Putamen (tissue), 1 donor: ENCODE measurements at regions not wholly inside any gene's neighbourhood (a gene's known extent, or its start where the extent isn't known, plus 50 kb on each side); places are given as distances from the start of the nearest gene placed in this dataset.
"Not testable (repeated sequence)": the region's sequence is repeated elsewhere in the genome, so short reads cannot be mapped to it uniquely, and the experiment has no call there.

Source experiments
- DNase-seq: peaks from one replicate; pipeline ENCODE4 v3.0.0-alpha.2; 2016; ENCODE audit warnings: low spot score

DNA sequence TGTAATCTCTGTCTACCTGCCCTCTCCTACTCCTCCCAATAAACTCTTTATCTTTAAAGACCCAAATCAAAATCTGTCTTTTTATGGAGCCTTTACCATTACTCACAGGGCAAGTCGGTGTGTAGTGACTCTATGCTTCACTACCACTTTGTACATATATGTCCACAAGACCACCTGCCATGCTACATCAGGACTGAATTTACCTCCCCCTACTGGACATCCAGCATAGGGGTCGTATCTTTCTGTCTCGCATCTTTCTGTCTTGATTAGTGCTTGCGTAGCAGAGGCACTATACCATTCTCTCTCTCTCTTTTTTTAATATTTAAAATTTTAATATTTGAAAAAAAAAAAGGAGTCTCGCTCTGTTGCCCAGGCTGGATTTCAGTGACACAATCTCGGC lies 587.5 kb downstream of the SOX5 start:
- no peak for DNase-seq

DNA sequence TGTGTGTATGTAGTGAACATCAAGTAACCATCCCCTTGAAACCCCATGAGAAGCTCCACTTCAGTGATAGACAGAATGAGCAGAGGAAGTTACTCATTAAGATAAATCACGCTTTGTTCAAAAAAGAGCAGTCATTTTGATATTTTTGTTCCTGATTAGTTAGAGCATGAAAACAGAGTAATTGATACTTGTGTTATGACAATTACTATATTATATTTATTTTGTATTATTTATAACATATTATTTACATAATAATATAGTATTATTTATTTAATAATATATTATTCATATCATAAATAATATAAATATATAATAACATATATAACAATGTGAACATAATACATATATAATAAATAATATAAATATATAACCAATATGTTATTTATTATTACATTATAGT lies 580.9 kb downstream of the SOX5 start:
- no peak for DNase-seq

DNA sequence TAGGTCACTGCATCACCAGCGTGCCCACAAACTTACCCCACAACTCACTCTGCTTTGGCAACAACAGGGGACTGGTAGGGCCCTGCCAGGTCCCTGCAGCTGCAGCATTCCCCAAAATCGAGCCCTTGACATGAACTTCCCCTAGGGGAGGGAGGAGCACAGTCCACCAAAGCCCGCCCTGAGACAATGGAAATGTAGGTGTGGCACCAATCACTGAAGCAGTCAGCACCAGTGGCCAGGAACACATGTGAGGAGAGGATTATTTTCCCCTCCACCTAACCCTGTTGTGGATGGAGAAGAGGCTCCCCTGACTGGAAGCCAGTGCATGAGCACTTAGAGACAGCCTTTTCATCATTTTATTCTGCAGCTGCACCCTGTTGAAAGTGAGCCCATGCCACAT lies 573.8 kb downstream of the SOX5 start:
- no peak for DNase-seq

DNA sequence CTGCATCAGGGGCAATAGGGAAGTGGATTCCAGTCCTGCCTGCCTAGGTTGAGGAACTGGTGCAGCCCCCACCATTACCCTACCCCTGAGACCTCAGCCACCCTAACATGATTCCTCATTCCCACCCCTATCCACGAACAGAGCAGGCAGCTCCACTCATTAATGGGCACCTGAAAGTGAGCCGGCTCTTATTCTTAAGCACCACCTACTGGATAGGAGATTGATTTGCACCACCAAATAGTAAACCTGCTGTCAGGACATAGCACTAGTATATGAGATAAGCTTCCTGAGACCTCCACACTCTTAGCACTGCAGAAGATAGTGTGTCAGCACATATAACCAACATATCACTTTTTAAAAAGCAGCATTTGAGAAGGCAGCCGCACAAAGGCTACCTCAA lies 573.2 kb downstream of the SOX5 start:
- DNase-seq = no peak

DNA sequence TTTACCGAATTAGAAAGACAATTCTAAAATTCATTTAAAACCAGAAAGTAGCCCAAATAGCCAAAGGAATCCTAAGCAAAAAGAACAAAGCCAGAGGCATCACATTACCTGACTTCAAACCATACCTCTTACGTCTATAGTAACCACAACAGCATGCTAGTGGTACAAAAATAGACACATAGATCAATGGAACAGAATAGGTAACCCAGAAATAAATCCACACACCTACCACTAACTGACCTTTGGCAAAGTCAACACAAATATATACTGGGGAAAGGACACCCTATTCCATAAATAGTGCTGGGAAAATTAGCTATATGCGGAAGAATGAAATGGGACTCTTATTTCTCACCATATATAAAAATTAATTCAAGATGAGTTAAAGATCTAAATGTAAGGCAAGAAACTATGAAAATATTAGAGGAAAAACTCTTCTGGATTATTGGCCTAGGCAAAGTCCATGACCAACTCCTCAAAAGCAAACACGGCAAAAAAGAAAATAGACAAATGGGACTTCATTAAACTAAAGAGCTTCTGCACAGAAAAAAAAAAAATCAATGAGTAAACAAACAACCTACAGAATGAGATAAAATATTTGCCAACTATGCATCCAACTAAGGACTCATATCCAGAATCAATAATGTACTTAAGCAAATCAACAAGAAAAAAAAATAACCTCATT lies 568.9 kb downstream of the SOX5 start:
- DNase-seq = no peak

DNA sequence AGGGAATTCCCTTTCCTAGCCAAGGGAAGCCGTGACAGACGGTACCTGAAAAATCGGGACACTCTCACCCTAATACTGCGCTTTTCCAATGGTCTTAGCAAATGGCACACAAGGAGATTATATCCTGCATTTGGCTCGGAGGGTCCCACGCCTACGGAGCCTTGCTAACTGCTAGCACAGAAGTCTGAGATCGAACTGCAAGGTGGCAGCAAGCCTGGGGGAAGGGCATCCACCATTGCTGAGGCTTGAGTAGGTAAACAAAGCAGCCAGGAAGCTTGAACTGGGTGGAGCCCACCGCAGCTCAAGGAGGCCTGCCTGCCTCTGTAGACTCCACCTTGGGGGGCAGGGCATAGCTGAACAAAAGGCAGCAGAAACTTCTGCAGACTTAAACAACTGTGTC lies 560.6 kb downstream of the SOX5 start:
- DNase-seq = not testable (repeated sequence)

DNA sequence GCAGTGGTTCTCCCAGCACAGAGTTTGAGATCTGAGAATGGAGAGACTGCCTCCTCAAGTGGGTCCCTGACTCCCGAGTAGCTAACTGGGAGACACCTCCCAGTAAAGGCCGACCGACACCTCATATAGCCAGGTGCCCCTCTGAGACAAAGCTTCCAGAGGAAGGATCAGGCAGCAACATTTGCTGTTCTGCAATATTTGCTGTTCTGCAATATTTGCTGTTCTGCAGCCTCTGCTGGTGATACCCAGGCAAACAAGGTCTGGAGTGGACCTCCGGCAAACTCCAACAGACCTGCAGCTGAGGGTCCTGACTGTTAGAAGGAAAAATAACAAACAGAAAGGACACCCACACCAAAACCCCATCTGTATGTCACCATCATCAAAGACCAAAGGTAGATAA lies 560.2 kb downstream of the SOX5 start:
- DNase-seq = not testable (repeated sequence)

DNA sequence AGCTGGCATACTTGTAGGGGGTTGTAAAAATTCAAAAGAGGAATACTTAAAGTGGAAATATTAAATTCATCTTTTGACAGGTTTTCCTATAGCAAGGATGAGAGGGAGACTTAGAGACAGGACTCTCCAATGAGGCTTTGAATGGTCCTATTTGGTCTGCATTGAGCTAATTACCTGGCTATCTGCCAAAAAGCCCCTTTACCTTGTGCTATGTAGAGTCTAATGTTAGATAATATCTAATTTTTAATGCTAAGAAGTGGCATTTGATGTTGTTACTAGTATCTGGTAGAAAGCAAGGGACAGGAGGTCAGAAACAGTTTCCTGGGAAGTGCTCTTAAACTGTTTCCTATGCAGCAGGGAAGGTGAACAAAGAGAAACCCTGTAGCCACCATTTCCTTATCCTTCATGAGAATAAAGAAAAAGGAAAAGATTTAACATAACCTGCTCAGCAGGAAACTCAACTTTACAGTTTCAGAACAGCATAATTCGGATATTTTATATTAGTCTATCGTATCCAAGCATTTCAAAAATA lies 550.0 kb downstream of the SOX5 start:
- DNase-seq = no peak

DNA sequence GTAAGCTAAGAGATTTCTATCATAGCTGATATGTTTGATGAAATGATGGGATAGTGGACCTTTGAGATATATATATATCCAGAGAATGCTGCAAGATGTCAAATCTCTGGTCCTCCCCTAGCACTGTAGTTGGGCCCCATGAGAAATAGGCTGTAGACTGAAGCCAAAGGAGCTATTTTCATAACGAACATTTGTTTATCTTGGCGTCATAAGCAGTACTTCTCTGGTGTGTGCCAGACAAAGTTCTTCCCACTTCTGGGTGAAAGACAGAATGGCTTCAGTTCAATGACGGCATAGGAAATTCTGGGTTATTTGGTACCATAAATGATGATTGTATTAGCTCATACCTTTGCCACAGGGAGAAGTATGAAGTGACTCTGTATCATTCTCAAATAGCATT lies 534.3 kb downstream of the SOX5 start:
- no peak for DNase-seq

DNA sequence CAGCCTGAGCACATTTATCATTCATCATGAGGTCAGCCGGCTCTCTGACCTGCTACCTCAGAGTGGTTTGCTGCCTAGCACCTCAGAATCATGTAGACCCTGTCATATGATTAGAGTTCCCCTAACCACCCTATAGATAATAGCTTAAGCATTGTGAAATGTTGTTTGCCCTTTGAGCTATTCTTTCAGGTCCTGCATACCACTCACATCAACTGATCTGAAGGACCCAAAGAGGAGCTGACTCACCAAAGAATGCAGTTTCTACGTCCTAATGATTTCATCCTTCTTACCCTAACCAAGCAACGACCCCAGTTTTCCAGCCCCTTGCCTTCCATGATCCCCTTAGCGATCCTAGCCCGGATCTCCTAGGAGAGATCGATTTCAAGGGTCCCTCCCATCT lies 527.9 kb downstream of the SOX5 start:
- no peak for DNase-seq

DNA sequence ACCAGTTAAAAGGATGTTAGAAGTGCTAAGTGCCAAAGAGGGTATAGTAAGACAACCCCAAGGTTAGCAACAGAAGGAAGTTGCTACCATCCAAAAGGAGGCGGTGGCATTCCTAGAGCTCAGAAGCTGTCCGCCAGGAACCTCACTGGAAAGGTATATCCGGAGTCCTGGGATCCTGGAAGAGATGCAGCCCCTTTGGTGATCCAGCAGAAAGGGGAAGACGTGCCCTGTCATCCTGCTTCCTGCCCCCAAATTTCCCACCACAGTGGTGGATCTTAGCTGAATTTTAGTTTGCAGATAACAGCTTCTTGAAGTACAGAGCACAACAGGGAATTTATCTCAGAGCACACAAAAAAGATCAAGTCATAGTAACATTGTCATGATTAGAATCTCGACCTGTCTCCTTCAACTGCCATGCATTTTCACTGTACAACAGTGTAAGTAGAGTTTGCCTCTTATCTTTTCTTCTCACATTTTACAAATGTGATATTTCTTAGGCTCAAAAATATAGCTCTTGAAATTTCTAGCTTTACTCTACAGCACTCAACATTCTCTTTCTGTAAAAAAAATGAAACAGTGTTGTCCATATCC lies 526.3 kb downstream of the SOX5 start:
- no peak for DNase-seq

DNA sequence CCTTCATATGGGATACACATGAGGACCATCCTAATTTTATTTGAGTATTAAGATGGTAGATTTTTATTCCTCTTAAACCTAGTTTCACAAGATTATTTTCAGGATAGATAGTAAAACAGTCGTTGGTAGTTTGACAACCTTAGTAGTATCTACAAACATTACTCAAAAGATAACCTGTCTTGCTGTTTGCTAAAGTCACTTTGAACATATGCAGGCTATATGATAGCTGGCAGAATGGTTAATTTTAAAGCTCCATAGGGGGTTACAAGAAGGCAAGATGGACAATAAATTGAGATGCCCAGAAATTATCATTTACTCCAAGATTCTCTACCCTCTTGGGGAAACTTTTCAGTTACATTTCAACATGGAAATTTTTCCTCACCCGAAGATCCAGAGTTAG lies 525.7 kb downstream of the SOX5 start:
- DNase-seq = no peak

DNA sequence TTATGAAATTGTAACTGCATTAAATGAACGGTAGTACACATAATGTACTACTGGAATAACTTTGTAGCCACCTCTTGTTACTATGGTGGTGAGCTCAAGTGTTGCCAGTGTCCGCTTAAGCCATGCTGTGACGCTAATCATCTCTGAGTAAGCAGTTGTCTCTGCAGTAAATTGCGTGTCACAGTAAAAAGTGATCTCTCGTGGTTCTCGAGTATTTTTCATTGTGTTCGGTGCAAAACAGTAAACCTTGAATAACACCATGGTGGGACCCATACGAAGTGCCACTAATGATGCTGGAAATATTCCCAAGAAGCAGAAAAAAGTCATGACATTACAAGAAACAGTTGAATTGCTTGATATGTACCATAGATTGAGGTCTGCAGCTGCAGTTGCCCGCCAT lies 524.8 kb downstream of the SOX5 start:
- no peak for DNase-seq

DNA sequence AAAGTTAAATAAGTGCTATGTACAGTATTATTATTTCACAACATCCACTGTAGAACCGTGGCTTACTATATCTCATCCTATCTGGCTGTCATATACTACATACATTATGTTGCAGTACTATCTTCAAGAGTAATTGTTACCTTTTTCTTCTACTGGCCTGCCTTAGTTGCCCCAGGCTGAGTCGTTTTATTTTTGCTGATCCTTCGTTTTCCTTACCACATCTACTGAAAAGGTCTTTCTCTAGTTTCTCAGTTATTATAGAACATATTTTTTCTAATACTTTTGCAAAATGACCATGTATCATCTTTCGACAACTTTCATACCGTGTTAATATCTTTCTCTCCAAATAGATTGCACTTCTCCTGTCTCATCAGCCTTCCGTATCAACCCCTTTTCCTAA lies 523.1 kb downstream of the SOX5 start:
- DNase-seq = no peak

DNA sequence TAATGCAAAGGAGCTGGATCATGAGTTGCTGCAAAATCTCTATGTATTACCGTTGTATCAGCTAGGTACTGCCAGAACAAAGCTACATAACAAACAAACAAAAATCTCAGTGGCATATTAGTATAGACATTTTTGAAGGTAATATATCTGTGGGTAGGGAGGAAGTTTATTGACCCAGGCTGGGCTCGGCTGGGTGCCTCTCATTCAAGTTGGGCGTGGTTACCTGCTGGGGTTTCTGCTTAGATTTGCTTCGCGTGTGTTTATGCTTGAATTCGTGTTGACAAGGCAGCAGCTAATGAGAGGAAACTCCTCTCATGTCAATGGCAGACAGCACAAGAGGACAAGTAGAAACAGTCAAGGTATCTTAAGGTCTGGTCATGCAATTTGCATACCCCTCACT lies 520.7 kb downstream of the SOX5 start:
- no peak for DNase-seq

DNA sequence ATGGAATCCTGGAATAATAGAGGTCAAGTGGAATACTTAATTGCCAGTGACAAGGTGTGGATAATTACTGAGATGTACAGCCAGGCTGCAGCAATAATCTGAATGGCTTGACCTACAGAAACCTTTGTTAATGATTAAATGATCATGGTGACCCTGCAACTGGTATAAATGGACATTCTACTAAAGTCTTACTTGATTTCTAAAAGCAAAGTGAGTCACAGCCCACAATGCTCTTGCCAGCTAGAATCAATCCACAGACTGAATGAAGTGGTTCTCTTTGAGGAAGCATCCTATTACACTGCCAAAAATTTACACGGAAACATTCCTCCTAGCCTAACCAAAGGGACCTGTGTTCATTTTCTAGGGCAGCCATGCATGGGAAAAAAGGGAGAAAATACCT lies 518.5 kb downstream of the SOX5 start:
- DNase-seq = no peak

DNA sequence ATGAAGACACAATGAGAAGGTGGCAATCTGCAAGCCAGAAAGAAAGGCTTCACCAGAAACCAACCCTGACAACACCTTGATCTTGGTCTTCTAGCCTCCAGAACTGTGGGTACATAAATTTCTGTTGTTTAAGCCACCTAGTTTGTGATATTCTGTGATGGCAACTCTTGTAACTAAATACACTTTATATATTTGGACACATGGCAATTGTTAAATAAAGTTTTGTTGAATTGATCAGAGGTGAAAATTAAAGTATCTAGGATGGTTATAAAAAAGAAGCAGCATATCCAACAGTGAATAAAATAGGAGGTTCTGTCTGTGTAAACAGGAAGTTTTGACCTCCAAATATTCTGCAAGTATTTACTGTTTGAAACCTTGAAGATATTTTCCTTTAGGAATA lies 516.3 kb downstream of the SOX5 start:
- no peak for DNase-seq

DNA sequence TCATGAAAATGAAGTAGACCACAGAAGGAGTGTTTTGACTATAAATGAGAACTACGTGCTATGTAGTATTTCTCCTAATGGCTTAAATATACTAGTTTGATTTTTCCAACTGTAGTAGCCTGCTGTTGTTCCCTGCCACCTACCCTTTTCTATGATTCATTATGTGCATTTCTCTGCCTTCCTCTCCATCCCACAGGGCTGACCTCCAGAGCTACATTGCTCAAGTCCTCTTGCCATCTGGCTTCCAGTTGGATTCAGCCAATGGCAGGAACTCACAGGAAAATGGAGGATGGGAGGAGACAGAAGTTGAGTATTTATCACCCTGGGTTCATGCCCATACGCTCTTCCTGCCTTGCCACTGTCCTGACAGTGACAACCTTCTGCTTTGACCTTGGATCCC lies 515.3 kb downstream of the SOX5 start:
- DNase-seq = no peak

DNA sequence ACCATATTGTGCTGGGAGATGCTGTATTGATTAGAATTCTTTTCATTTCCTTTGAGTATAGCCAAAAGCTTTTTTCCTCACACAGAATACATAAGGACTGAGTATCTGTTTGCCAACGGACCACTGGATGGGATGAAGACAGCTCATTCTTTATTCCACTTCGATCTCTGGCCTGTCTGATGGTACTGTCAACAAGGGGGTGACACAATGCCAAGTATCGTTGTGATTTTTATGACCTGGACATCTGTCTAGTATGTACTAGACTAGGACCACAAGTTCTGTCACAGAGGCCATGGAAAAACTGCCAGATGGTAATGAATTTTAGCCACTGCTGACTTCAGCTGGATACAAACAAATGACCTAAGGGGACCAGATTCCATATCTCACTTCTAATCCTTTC lies 502.7 kb downstream of the SOX5 start:
- no peak for DNase-seq

DNA sequence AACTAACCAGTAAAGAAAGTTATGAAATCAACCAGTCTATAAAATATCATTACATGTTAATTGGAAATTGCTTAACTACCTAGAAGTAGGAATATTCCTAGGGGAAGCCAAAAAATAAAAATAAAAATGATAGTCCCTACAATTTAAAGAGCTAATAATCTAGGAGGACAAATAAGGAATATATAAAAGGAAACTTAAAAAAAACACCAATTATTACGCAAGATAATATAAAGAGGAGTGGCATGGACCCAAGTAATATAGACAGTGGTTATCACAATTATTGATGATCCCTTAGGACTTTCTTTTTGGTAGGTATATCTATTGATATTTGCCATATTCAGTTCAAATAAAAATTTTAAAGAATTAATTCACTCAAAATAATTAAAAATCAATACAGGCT lies 498.7 kb downstream of the SOX5 start:
- no peak for DNase-seq

DNA sequence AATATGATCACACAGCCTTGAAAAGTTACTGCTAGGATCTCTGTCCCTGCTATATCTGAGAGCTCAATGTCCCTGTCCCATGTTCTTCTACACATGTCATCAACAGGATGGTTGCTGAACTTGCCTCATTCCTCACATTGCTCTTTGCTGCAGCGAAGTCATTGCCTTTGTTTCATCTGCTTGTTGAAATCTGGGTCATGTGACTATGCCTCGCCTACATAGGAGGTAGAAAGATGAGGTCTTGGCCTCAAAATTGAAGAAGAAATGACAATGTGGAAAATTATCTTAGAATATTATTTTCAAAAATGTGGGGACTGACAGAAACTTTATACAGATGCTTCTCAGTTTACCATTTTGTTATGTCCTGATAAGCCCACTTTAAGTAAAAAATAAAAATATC lies 494.2 kb downstream of the SOX5 start:
- DNase-seq = no peak

DNA sequence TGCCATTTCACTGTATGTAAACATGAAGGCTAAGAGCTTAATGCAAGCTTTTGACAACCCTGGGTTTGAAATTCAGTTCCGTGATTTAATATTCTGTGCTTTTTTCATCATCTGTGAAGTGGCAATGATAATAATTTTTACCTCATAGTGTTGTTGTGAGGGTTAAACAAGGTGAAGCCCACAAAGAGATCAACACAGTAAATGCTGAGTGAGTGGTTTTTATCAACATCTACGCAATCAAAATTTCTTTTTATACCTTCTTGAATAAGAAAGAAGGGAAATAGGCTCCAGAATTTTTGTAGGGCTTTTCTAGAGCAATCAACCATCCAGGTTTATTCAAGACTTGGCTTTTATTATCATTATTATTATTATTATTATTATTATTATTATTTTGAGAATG lies 490.8 kb downstream of the SOX5 start:
- no peak for DNase-seq

DNA sequence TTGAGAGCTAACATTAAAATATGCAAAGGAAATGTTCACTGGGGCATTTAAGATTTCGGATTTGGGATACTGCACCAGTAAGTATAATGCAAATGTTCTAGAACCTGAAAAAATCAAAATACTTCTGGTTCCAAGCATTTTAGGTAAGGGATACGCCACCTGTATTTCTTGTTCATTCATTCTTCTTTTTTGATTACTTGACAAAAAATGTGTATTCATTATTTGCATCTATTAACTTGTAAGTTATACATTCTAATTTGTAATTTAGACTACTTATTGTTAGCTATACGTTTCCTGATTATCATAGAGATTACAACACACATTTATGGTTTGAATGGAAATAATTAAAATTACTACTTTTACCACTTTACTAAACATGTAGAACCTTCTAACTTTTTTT lies 486.9 kb downstream of the SOX5 start:
- DNase-seq = no peak

DNA sequence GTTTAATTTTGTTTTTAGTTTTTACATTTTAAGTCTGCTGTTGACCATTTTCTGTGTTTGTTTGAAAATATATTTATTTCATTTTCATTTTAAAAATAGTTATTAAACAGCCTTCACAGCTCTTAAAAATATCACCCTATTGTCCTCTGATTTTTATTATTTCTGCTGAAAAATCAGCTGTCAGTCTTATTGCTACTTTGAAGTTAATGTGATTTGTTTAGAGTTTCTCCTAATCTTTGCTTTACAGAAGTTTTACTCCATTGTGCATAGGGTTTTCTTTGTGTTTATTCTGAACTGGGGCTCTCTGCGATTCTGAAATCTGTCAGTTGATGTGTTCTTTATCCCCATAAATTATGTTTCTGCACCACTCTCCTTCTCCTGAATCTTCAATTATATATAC lies 486.3 kb downstream of the SOX5 start:
- no peak for DNase-seq
